ENCODE measurements at regions not wholly inside any gene's neighbourhood (a gene's known extent, or its start where the extent isn't known, plus 50 kb on each side); places are given as distances from the start of the nearest gene placed in this dataset.

DNA sequence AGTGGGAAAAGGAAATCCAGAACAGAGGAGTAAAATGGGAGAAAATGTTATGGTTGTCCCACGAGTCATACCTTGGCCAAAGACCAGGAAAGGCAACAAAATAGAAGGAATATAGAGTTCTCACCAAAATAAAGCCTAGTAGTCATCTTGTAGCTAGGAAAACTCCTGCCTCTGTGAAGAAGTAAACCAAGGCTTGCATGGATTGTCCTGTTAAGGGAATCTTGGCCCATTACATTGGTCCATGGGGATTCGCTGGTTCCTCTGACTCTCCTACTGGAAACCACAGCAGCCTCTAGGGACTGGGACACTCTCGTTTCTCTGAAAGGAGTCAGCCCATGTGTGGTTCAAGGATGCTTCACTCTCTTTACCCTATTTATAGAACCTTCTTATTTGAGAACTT, 62.9 kb upstream of the FNDC3B start:
- POLR2A ChIA-PET, result no interaction called here
- CTCF ChIA-PET, result no interaction called here
- no peak for TF ChIP-seq L3MBTL2 (conservative IDR thresholded peaks at IDR 0.05)
- no peak for TF ChIP-seq ARNT (IDR thresholded peaks at IDR 0.05)
- no peak for TF ChIP-seq FOXA1 (IDR thresholded peaks at IDR 0.05)
- no peak for TF ChIP-seq SP1 (IDR thresholded peaks at IDR 0.05)
- no peak for TF ChIP-seq CTBP1 (IDR thresholded peaks at IDR 0.05; ENCODE audit: borderline replicate concordance)
- no peak for TF ChIP-seq TARDBP (IDR thresholded peaks at IDR 0.05)
- no peak for TF ChIP-seq LEF1 (IDR thresholded peaks at IDR 0.05; ENCODE audit: borderline replicate concordance)
- TF ChIP-seq HDGF (IDR thresholded peaks at IDR 0.05; ENCODE audit: borderline replicate concordance), result no peak
- no peak for TF ChIP-seq ZNF384 (IDR thresholded peaks at IDR 0.05)
- no peak for TF ChIP-seq NFRKB (IDR thresholded peaks at IDR 0.05)
- TF ChIP-seq FOXM1 (IDR thresholded peaks at IDR 0.05; ENCODE audit: borderline replicate concordance), result no peak
- no peak for TF ChIP-seq ELF4 (IDR thresholded peaks at IDR 0.05)
- TF ChIP-seq, protein P1, sequence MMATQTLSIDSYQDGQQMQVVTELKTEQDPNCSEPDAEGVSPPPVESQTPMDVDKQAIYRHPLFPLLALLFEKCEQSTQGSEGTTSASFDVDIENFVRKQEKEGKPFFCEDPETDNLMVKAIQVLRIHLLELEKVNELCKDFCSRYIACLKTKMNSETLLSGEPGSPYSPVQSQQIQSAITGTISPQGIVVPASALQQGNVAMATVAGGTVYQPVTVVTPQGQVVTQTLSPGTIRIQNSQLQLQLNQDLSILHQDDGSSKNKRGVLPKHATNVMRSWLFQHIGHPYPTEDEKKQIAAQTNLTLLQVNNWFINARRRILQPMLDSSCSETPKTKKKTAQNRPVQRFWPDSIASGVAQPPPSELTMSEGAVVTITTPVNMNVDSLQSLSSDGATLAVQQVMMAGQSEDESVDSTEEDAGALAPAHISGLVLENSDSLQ (IDR thresholded peaks at IDR 0.05), result no peak
- no peak for TF ChIP-seq FOXK2 (IDR thresholded peaks at IDR 0.05)
- no peak for TF ChIP-seq BHLHE40 (IDR thresholded peaks at IDR 0.05; ENCODE audit: borderline replicate concordance)
- no peak for TF ChIP-seq SUZ12 (IDR thresholded peaks at IDR 0.05)
- no peak for DNase-seq (ENCODE audit: extremely low spot score)

DNA sequence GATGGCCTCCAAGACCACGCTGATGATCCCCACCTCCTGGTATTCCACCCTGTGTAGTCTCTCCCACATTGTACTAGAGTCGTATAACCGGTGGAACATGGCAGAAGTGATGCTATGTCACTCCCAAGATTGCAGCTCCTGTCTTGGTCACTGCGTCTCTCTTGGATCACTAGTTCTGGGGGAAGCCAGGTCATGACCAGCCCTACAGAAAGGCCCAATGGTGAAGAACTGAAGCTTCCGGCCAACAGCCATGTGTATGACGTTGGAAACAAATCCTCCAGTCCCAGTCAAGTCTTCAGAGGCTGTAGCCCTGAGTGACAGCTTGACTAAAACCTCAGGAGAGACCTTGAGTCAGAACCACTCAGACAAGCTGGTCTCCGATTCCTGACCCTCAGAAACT, 61.9 kb upstream of the FNDC3B start:
- ChIA-PET POLR2A (no interaction called here), CTCF (no interaction called here)
- no peak for DNase-seq (ENCODE audit: extremely low spot score)
- TF ChIP-seq BHLHE40 (IDR thresholded peaks at IDR 0.05; ENCODE audit: borderline replicate concordance) (no peak), TARDBP (IDR thresholded peaks at IDR 0.05) (no peak), ZNF384 (IDR thresholded peaks at IDR 0.05) (no peak), FOXK2 (IDR thresholded peaks at IDR 0.05) (no peak), SUZ12 (IDR thresholded peaks at IDR 0.05) (no peak), NFRKB (IDR thresholded peaks at IDR 0.05) (no peak), SP1 (IDR thresholded peaks at IDR 0.05) (no peak), ELF4 (IDR thresholded peaks at IDR 0.05) (no peak), L3MBTL2 (conservative IDR thresholded peaks at IDR 0.05) (no peak), ARNT (IDR thresholded peaks at IDR 0.05) (no peak), FOXA1 (IDR thresholded peaks at IDR 0.05) (no peak), HDGF (IDR thresholded peaks at IDR 0.05; ENCODE audit: borderline replicate concordance) (no peak), FOXM1 (IDR thresholded peaks at IDR 0.05; ENCODE audit: borderline replicate concordance) (no peak), LEF1 (IDR thresholded peaks at IDR 0.05; ENCODE audit: borderline replicate concordance) (no peak), CTBP1 (IDR thresholded peaks at IDR 0.05; ENCODE audit: borderline replicate concordance) (no peak)
- TF ChIP-seq, protein P1 (IDR thresholded peaks at IDR 0.05), result no peak

DNA sequence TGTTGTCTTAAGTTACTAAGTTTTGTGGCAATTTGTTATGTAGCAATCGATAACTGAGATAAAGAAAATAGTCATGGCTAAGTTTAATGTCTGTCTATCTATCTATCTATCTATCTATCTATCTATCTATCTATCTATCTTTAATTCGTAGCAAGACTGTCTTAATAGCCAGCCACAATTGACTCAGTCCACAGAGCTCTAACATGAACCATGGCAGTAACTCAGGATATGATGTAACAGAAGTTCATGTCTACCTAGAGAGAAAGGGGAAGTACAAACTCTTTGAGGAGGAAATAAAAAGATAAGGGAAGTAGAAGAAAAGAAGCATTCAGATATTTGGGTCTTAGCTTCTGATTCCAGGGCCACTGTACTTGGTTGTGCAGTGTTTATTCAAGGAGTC, 61.5 kb upstream of the FNDC3B start:
- TF ChIP-seq TARDBP (IDR thresholded peaks at IDR 0.05), result no peak
- no peak for TF ChIP-seq LEF1 (IDR thresholded peaks at IDR 0.05; ENCODE audit: borderline replicate concordance)
- no peak for TF ChIP-seq ARNT (IDR thresholded peaks at IDR 0.05)
- no peak for TF ChIP-seq BHLHE40 (IDR thresholded peaks at IDR 0.05; ENCODE audit: borderline replicate concordance)
- no peak for TF ChIP-seq SUZ12 (IDR thresholded peaks at IDR 0.05)
- TF ChIP-seq, protein P1 (IDR thresholded peaks at IDR 0.05), result no peak
- no peak for TF ChIP-seq FOXK2 (IDR thresholded peaks at IDR 0.05)
- no peak for TF ChIP-seq ZNF384 (IDR thresholded peaks at IDR 0.05)
- no peak for TF ChIP-seq SP1 (IDR thresholded peaks at IDR 0.05)
- no peak for TF ChIP-seq ELF4 (IDR thresholded peaks at IDR 0.05)
- no peak for TF ChIP-seq HDGF (IDR thresholded peaks at IDR 0.05; ENCODE audit: borderline replicate concordance)
- TF ChIP-seq CTBP1 (IDR thresholded peaks at IDR 0.05; ENCODE audit: borderline replicate concordance), result no peak
- no peak for TF ChIP-seq FOXM1 (IDR thresholded peaks at IDR 0.05; ENCODE audit: borderline replicate concordance)
- TF ChIP-seq L3MBTL2 (conservative IDR thresholded peaks at IDR 0.05), result no peak
- POLR2A ChIA-PET, result no interaction called here
- CTCF ChIA-PET, result no interaction called here
- no peak for DNase-seq (ENCODE audit: extremely low spot score)

DNA sequence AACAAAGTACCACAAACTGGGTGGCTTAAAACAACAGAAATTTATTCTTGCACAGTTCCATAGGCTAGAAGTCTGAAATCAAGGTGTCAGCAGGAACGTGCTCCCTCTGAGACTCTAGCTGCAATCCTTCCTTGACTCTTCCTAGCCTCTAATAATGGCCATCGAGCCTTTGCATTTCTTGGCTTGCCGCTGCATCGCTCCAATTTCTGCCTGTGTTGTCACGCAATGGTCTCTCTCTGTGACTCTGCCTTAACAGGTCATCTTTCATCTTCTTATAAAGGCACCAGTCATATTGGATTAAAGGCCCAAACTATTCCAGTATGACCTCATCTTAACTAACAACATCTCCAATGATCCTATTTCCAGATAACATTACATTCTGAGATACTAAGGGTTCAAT, 61.0 kb upstream of the FNDC3B start:
- DNase-seq (ENCODE audit: extremely low spot score), result no peak
- CTCF ChIA-PET, result no interaction called here
- TF ChIP-seq LEF1 (IDR thresholded peaks at IDR 0.05; ENCODE audit: borderline replicate concordance), result no peak
- POLR2A ChIA-PET, result no interaction called here

DNA sequence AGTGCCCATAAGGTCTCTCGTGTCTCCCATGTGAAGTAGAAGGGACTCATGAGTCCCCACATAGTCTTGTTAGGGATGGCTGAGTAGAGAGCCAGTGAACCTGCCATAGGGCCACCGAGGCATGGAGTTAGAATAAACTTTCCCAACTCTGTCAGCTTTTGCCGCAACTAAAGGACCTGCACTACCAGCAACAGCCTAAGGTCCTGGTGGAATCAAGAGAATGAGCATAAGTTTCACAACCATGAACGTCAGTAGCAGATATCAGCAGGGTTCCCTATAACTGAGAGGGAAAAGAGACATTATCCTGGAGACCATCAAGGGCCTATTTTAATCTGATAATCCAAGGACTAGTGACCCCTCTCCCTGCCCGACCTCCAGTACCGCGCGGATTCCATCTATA, 60.3 kb upstream of the FNDC3B start:
- ChIA-PET CTCF (no interaction called here), POLR2A (no interaction called here)
- TF ChIP-seq LEF1 (IDR thresholded peaks at IDR 0.05; ENCODE audit: borderline replicate concordance), result no peak
- TF ChIP-seq, protein P1 (IDR thresholded peaks at IDR 0.05), result no peak
- TF ChIP-seq ELF4 (IDR thresholded peaks at IDR 0.05), result no peak
- no peak for TF ChIP-seq HDGF (IDR thresholded peaks at IDR 0.05; ENCODE audit: borderline replicate concordance)
- no peak for TF ChIP-seq NFRKB (IDR thresholded peaks at IDR 0.05)
- TF ChIP-seq ZNF384 (IDR thresholded peaks at IDR 0.05), result no peak
- TF ChIP-seq L3MBTL2 (conservative IDR thresholded peaks at IDR 0.05), result no peak
- no peak for TF ChIP-seq FOXM1 (IDR thresholded peaks at IDR 0.05; ENCODE audit: borderline replicate concordance)
- no peak for TF ChIP-seq TARDBP (IDR thresholded peaks at IDR 0.05)
- no peak for TF ChIP-seq FOXA1 (IDR thresholded peaks at IDR 0.05)
- TF ChIP-seq SP1 (IDR thresholded peaks at IDR 0.05), result no peak
- TF ChIP-seq SUZ12 (IDR thresholded peaks at IDR 0.05), result no peak
- TF ChIP-seq ARNT (IDR thresholded peaks at IDR 0.05), result no peak
- no peak for TF ChIP-seq CTBP1 (IDR thresholded peaks at IDR 0.05; ENCODE audit: borderline replicate concordance)
- TF ChIP-seq FOXK2 (IDR thresholded peaks at IDR 0.05), result no peak
- no peak for TF ChIP-seq BHLHE40 (IDR thresholded peaks at IDR 0.05; ENCODE audit: borderline replicate concordance)
- no peak for DNase-seq (ENCODE audit: extremely low spot score)
